ENCODE measurements at regions not wholly inside any gene's neighbourhood (a gene's known extent, or its start where the extent isn't known, plus 50 kb on each side); places are given as distances from the start of the nearest gene placed in this dataset.

- TF ChIP-seq ZNF407 (CRISPR knock-in tag; IDR thresholded peaks at IDR 0.05; ENCODE audit: not compliant biosample characterization) = no peak
- no peak for TF ChIP-seq NR3C1 (CRISPR knock-in tag; IDR thresholded peaks at IDR 0.05)
- no peak for TF ChIP-seq RXRA (CRISPR knock-in tag; IDR thresholded peaks at IDR 0.05)
- no peak for TF ChIP-seq ATF2 (CRISPR knock-in tag; IDR thresholded peaks at IDR 0.05)
- no peak for TF ChIP-seq ZZZ3 (CRISPR knock-in tag; IDR thresholded peaks at IDR 0.05; ENCODE audit: borderline replicate concordance)
Observed at GRCh38 chr1:182269097-182269496, 122.5 kb downstream of the GLUL start.
